LNCaP clone FGC (cell line): ENCODE measurements at regions not wholly inside any gene's neighbourhood (a gene's known extent, or its start where the extent isn't known, plus 50 kb on each side); places are given as distances from the start of the nearest gene placed in this dataset.
"Not testable (repeated sequence)": the region's sequence is repeated elsewhere in the genome, so short reads cannot be mapped to it uniquely, and the experiment has no call there.

Experiments
- DNase-seq: peaks from one replicate; pipeline ENCODE4 v3.0.0-alpha.2; 2011; ENCODE audit warnings: low read depth
- H3K4me3 ChIP-seq: 2 replicates; pipeline ENCODE4 v1.5.1; 2011; ENCODE audit warnings: mild to moderate bottlenecking, low read depth, low read length, control low read depth
- CTCF ChIP-seq: IDR thresholded peaks from 2 replicates; pipeline ENCODE4 v1.5.1; 2012; ENCODE audit warnings: mild to moderate bottlenecking; ENCODE audit not compliant: control insufficient read depth, insufficient read depth; ENCODE audit errors: extremely low read depth

GRCh38 chr3:101117980-101118379 lies 124.8 kb upstream of the ABI3BP start:
- no peak for DNase-seq
- no peak overlapping the region for H3K4me3 ChIP-seq
- TF ChIP-seq CTCF = no peak

GRCh38 chr3:101117465-101117864 lies 124.2 kb upstream of the ABI3BP start:
- no peak for DNase-seq
- H3K4me3 ChIP-seq = no peak overlapping the region

GRCh38 chr3:101110295-101110694 lies 117.1 kb upstream of the ABI3BP start:
- not testable (repeated sequence) for DNase-seq, H3K4me3 ChIP-seq

More at GRCh38 chr3:101117465-101117864, 124.2 kb upstream of the ABI3BP start:
- TF ChIP-seq CTCF = no peak

GRCh38 chr3:101104321-101104720 lies 111.1 kb upstream of the ABI3BP start:
- no peak for DNase-seq

GRCh38 chr3:101102678-101103296 lies 109.6 kb upstream of the ABI3BP start:
- TF ChIP-seq CTCF = no peak
- no peak for DNase-seq
- H3K4me3 ChIP-seq = no peak overlapping the region

More at GRCh38 chr3:101104321-101104720, 111.1 kb upstream of the ABI3BP start:
- H3K4me3 ChIP-seq = no peak overlapping the region
- no peak for TF ChIP-seq CTCF

- no peak for DNase-seq
- no peak for TF ChIP-seq CTCF
- no peak overlapping the region for H3K4me3 ChIP-seq
These were observed 107.3 kb upstream of the ABI3BP start for GRCh38 chr3:101100361-101101009.

- H3K4me3 ChIP-seq = no peak overlapping the region
- TF ChIP-seq CTCF = no peak
- DNase-seq = no peak
These were observed 106.6 kb upstream of the ABI3BP start for GRCh38 chr3:101099791-101100190.
